ENCODE measurements at regions not wholly inside any gene's neighbourhood (a gene's known extent, or its start where the extent isn't known, plus 50 kb on each side); places are given as distances from the start of the nearest gene placed in this dataset.

DNA sequence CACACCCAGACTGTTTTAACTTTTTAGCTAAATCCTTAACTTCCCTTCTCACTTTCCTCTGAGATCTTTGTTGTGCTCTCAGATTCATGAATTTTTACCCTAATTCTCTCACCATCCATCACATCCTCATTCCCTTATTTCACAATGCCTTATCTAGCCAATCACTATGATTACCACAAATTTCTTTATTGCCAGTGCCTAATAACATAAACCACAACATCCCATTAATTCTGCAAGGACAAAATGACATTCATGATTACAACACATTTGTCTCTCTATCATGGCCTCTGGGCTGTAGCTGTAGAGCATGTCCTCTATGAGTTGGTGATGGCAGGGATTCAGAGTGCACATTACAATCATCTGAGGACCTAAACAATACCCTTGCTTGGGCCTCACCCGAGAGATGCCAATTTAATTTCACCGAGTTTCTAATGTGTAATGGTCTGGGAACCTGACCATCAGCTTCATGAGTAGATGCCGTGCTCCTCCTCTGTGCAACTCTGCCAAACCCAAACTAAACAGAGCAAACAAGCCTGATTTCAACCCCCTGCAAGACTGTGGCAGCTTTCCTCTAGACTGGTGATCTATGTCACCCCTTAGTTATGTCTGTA is 99.3 kb downstream of the SPTSSA start:
- no peak for DNase-seq (ENCODE audit: low read depth, low spot score)
- TF ChIP-seq ZNF274 (IDR thresholded peaks at IDR 0.05; ENCODE audit: low read depth, low read length) (no peak), SUZ12 (IDR thresholded peaks at IDR 0.05; ENCODE audit: extremely low read depth, insufficient read depth, insufficient read length) (no peak), YY1 (IDR thresholded peaks at IDR 0.05; ENCODE audit: insufficient read depth, insufficient read length) (no peak)
- Histone ChIP-seq H3K9ac (ENCODE audit: insufficient read length, low read depth) (no peak overlapping the region), H3K9me3 (ENCODE audit: insufficient read depth, low read length) (no peaks in the 10 kb centered on the region), H3K4me1 (ENCODE audit: insufficient read depth, insufficient read length) (no peaks in the 10 kb centered on the region), H3K4me3 (ENCODE audit: insufficient read length, low read depth) (no peak overlapping the region), H3K27me3 (ENCODE audit: insufficient read depth, insufficient read length) (no peaks in the 10 kb centered on the region), H3K36me3 (ENCODE audit: insufficient read depth, insufficient read length, low read length) (no peaks in the 10 kb centered on the region)

GRCh38 chr14:34361504-34362011 is 100.5 kb downstream of the SPTSSA start:
- no peaks in the 10 kb centered on the region for H3K36me3 ChIP-seq (ENCODE audit: insufficient read depth, insufficient read length, low read length)
- no peak for DNase-seq (ENCODE audit: low read depth, low spot score)

GRCh38 chr14:34359420-34360117 is 102.5 kb downstream of the SPTSSA start:
- no peaks in the 10 kb centered on the region for H3K36me3 ChIP-seq (ENCODE audit: insufficient read depth, insufficient read length, low read length)
- no peaks in the 10 kb centered on the region for H3K27me3 ChIP-seq (ENCODE audit: insufficient read depth, insufficient read length)
- H3K4me3 ChIP-seq (ENCODE audit: insufficient read length, low read depth) = no peak overlapping the region
- no peak for DNase-seq (ENCODE audit: low read depth, low spot score)
- TF ChIP-seq YY1 (IDR thresholded peaks at IDR 0.05; ENCODE audit: insufficient read depth, insufficient read length) (no peak), ZNF274 (IDR thresholded peaks at IDR 0.05; ENCODE audit: low read depth, low read length) (no peak), SUZ12 (IDR thresholded peaks at IDR 0.05; ENCODE audit: extremely low read depth, insufficient read depth, insufficient read length) (no peak)
- H3K4me1 ChIP-seq (ENCODE audit: insufficient read depth, insufficient read length) = peaks cover 4% of the 10 kb centered on the region
- H3K9ac ChIP-seq (ENCODE audit: insufficient read length, low read depth) = no peak overlapping the region
- H3K9me3 ChIP-seq (ENCODE audit: insufficient read depth, low read length) = no peaks in the 10 kb centered on the region

More at GRCh38 chr14:34361504-34362011, 100.5 kb downstream of the SPTSSA start:
- no peaks in the 10 kb centered on the region for H3K27me3 ChIP-seq (ENCODE audit: insufficient read depth, insufficient read length)
- H3K9ac ChIP-seq (ENCODE audit: insufficient read length, low read depth) = no peak overlapping the region
- TF ChIP-seq YY1 (IDR thresholded peaks at IDR 0.05; ENCODE audit: insufficient read depth, insufficient read length) (no peak), SUZ12 (IDR thresholded peaks at IDR 0.05; ENCODE audit: extremely low read depth, insufficient read depth, insufficient read length) (no peak), ZNF274 (IDR thresholded peaks at IDR 0.05; ENCODE audit: low read depth, low read length) (no peak)
- H3K4me1 ChIP-seq (ENCODE audit: insufficient read depth, insufficient read length) = peaks cover under 1% of the 10 kb centered on the region
- no peaks in the 10 kb centered on the region for H3K9me3 ChIP-seq (ENCODE audit: insufficient read depth, low read length)
- no peak overlapping the region for H3K4me3 ChIP-seq (ENCODE audit: insufficient read length, low read depth)

GRCh38 chr14:34356264-34356654 is 105.8 kb downstream of the SPTSSA start:
- no peak overlapping the region for H3K9ac ChIP-seq (ENCODE audit: insufficient read length, low read depth)
- TF ChIP-seq SUZ12 (IDR thresholded peaks at IDR 0.05; ENCODE audit: extremely low read depth, insufficient read depth, insufficient read length) (no peak), ZNF274 (IDR thresholded peaks at IDR 0.05; ENCODE audit: low read depth, low read length) (no peak), YY1 (IDR thresholded peaks at IDR 0.05; ENCODE audit: insufficient read depth, insufficient read length) (no peak)
- H3K4me3 ChIP-seq (ENCODE audit: insufficient read length, low read depth) = no peak overlapping the region
- H3K4me1 ChIP-seq (ENCODE audit: insufficient read depth, insufficient read length) = peaks cover 4% of the 10 kb centered on the region
- H3K36me3 ChIP-seq (ENCODE audit: insufficient read depth, insufficient read length, low read length) = no peaks in the 10 kb centered on the region
- H3K27me3 ChIP-seq (ENCODE audit: insufficient read depth, insufficient read length) = no peaks in the 10 kb centered on the region
- H3K9me3 ChIP-seq (ENCODE audit: insufficient read depth, low read length) = no peaks in the 10 kb centered on the region
- DNase-seq (ENCODE audit: low read depth, low spot score) = no peak

GRCh38 chr14:34355584-34356263 is 106.3 kb downstream of the SPTSSA start:
- Histone ChIP-seq H3K4me1 (ENCODE audit: insufficient read depth, insufficient read length) (peaks cover 4% of the 10 kb centered on the region), H3K27me3 (ENCODE audit: insufficient read depth, insufficient read length) (no peaks in the 10 kb centered on the region), H3K36me3 (ENCODE audit: insufficient read depth, insufficient read length, low read length) (no peaks in the 10 kb centered on the region), H3K9me3 (ENCODE audit: insufficient read depth, low read length) (no peaks in the 10 kb centered on the region), H3K9ac (ENCODE audit: insufficient read length, low read depth) (no peak overlapping the region), H3K4me3 (ENCODE audit: insufficient read length, low read depth) (no peak overlapping the region)
- no peak for DNase-seq (ENCODE audit: low read depth, low spot score)
- no peak for TF ChIP-seq SUZ12 (IDR thresholded peaks at IDR 0.05; ENCODE audit: extremely low read depth, insufficient read depth, insufficient read length)
- TF ChIP-seq YY1 (IDR thresholded peaks at IDR 0.05; ENCODE audit: insufficient read depth, insufficient read length) = no peak
- no peak for TF ChIP-seq ZNF274 (IDR thresholded peaks at IDR 0.05; ENCODE audit: low read depth, low read length)

GRCh38 chr14:34354556-34354955 is 107.5 kb downstream of the SPTSSA start:
- no peaks in the 10 kb centered on the region for H3K27me3 ChIP-seq (ENCODE audit: insufficient read depth, insufficient read length)
- peaks cover 4% of the 10 kb centered on the region for H3K4me1 ChIP-seq (ENCODE audit: insufficient read depth, insufficient read length)
- no peaks in the 10 kb centered on the region for H3K9me3 ChIP-seq (ENCODE audit: insufficient read depth, low read length)
- H3K4me3 ChIP-seq (ENCODE audit: insufficient read length, low read depth) = no peak overlapping the region
- no peak for TF ChIP-seq SUZ12 (IDR thresholded peaks at IDR 0.05; ENCODE audit: extremely low read depth, insufficient read depth, insufficient read length)
- no peak for TF ChIP-seq YY1 (IDR thresholded peaks at IDR 0.05; ENCODE audit: insufficient read depth, insufficient read length)
- no peak for TF ChIP-seq ZNF274 (IDR thresholded peaks at IDR 0.05; ENCODE audit: low read depth, low read length)
- no peak overlapping the region for H3K9ac ChIP-seq (ENCODE audit: insufficient read length, low read depth)
- DNase-seq (ENCODE audit: low read depth, low spot score) = no peak
- H3K36me3 ChIP-seq (ENCODE audit: insufficient read depth, insufficient read length, low read length) = no peaks in the 10 kb centered on the region

DNA sequence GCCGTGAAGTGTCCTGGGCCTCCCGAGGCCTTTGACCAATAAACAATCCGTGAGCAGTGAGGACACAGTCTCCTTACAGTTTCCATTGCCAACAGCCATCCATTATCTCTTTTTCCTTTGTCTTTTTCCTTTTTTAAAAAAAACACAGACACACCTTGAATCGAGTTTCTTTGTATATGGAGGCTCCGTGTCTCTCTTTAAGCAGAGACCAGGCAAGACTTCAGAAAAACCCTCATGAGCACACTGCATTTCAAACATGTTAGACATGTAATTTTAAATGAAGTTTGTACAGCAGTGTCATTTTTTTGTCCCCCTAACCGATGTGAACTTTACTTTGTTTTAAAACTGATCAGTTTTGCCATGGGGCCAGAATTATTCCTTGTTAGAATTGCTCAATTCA is 111.1 kb downstream of the SPTSSA start:
- no peak overlapping the region for H3K9ac ChIP-seq (ENCODE audit: insufficient read length, low read depth)
- peaks cover 19% of the 10 kb centered on the region; the same call in 1 of the 2 replicates for H3K9me3 ChIP-seq (ENCODE audit: insufficient read depth, low read length)
- no peak for TF ChIP-seq SUZ12 (IDR thresholded peaks at IDR 0.05; ENCODE audit: extremely low read depth, insufficient read depth, insufficient read length)
- no peak for TF ChIP-seq ZNF274 (IDR thresholded peaks at IDR 0.05; ENCODE audit: low read depth, low read length)
- TF ChIP-seq YY1 (IDR thresholded peaks at IDR 0.05; ENCODE audit: insufficient read depth, insufficient read length) = no peak
- H3K4me1 ChIP-seq (ENCODE audit: insufficient read depth, insufficient read length) = no peaks in the 10 kb centered on the region
- no peaks in the 10 kb centered on the region for H3K27me3 ChIP-seq (ENCODE audit: insufficient read depth, insufficient read length)
- no peaks in the 10 kb centered on the region for H3K36me3 ChIP-seq (ENCODE audit: insufficient read depth, insufficient read length, low read length)
- H3K4me3 ChIP-seq (ENCODE audit: insufficient read length, low read depth) = no peak overlapping the region
- DNase-seq (ENCODE audit: low read depth, low spot score) = no peak

All from NT2/D1 (cell line).